A673 (cell line): ENCODE measurements at regions not wholly inside any gene's neighbourhood (a gene's known extent, or its start where the extent isn't known, plus 50 kb on each side); places are given as distances from the start of the nearest gene placed in this dataset.

Experiments used
- BruUV-seq: library from RNA; stranded (reverse); fragments of 400-500 nt; replicated peaks from 2 replicates; lab custom pipeline; 2021; lab: Mats Ljungman, UMichigan
- CTCF ChIA-PET: fragments of 300-600 bp; sonication (Branson Sonifier 250); formaldehyde crosslinking; loops from one replicate; lab custom pipeline; 2022; ENCODE audit warnings: antibody characterized with exemption; lab: Charles Lee
- POLR2A ChIA-PET: fragments of 300-600 bp; sonication (Branson Sonifier 250); formaldehyde crosslinking; loops from one replicate; lab custom pipeline; 2022; ENCODE audit warnings: antibody characterized with exemption; ENCODE audit not compliant: low non-redundant PET; lab: Charles Lee
- DNase-seq: peaks from one replicate; pipeline ENCODE4 v3.0.0-alpha.2; 2015; ENCODE audit warnings: low spot score
- H3K27ac ChIP-seq: fragments of 200-600 bp; sonication (generic); 2 replicates; pipeline ENCODE4 v1.5.1; 2016; ENCODE audit warnings: mixed run types, low read depth, mild to moderate bottlenecking, mixed read lengths, antibody characterized with exemption, low read length; ENCODE audit not compliant: poor library complexity, severe bottlenecking
- H3K27me3 ChIP-seq: fragments of 200-600 bp; sonication (generic); replicated peaks from 2 replicates; pipeline ENCODE4 v1.6.1; 2017; ENCODE audit warnings: mixed run types, low read depth, mild to moderate bottlenecking, mixed read lengths, antibody characterized with exemption, low read length; ENCODE audit not compliant: insufficient read depth, poor library complexity
- H3K36me3 ChIP-seq: fragments of 200-600 bp; sonication (generic); 2 replicates; pipeline ENCODE4 v1.6.1; 2016; ENCODE audit warnings: mixed run types, mild to moderate bottlenecking, mixed read lengths, antibody characterized with exemption, low read length; ENCODE audit not compliant: insufficient read depth, poor library complexity, severe bottlenecking
- H3K4me1 ChIP-seq: fragments of 200-600 bp; sonication (generic); 2 replicates; pipeline ENCODE4 v1.6.1; 2017; ENCODE audit warnings: mixed run types, mild to moderate bottlenecking, mixed read lengths, antibody characterized with exemption, low read length; ENCODE audit not compliant: insufficient read depth, poor library complexity, severe bottlenecking
- H3K4me3 ChIP-seq: fragments of 200-600 bp; sonication (generic); 2 replicates; pipeline ENCODE4 v1.5.1; 2016; ENCODE audit warnings: low read depth, mixed run types, mild to moderate bottlenecking, mixed read lengths, low read length; ENCODE audit not compliant: poor library complexity, severe bottlenecking
- H3K9me3 ChIP-seq: fragments of 200-600 bp; sonication (generic); 2 replicates; pipeline ENCODE4 v1.6.1; 2016; ENCODE audit warnings: mixed run types, low read depth, mild to moderate bottlenecking, mixed read lengths, antibody characterized with exemption, low read length; ENCODE audit not compliant: poor library complexity, severe bottlenecking
- CTCF ChIP-seq: fragments of 300-800, 200-600 bp; sonication (generic); conservative IDR thresholded peaks from 2 replicates; pipeline ENCODE4 v1.5.1; 2017; ENCODE audit warnings: low read depth, mild to moderate bottlenecking, antibody characterized with exemption, low read length, moderate library complexity, mixed read lengths
- EZH2 ChIP-seq: fragments of 200-600 bp; sonication (generic); IDR thresholded peaks from 2 replicates; pipeline ENCODE4 v1.6.1; 2017; ENCODE audit warnings: borderline replicate concordance, low read depth, mild to moderate bottlenecking, mixed read lengths, antibody characterized with exemption, low read length; ENCODE audit not compliant: poor library complexity, severe bottlenecking
- intact Hi-C: fragments of 100-400 bp; cut with micrococcal nuclease; formaldehyde crosslinking; loops from one replicate; pipeline ENCODE4 v1.10.0; 2022; ENCODE audit not compliant: unreplicated experiment

- intact Hi-C loops, result no loop called here
- Histone ChIP-seq H3K4me3 (no peak overlapping the region), H3K36me3 (no peaks in the 10 kb centered on the region), H3K27ac (no peak overlapping the region), H3K9me3 (no peaks in the 10 kb centered on the region), H3K27me3 (no peaks in the 10 kb centered on the region), H3K4me1 (no peaks in the 10 kb centered on the region)
- BruUV-seq, result no TSS peak
- POLR2A ChIA-PET, result no interaction called here
- TF ChIP-seq EZH2, result no peak
- TF ChIP-seq CTCF, result no peak
- CTCF ChIA-PET, result no interaction called here
- no peak for DNase-seq
Measured at GRCh38 chr6:85135376-85136094, 314.3 kb upstream of the NT5E start.

GRCh38 chr6:85134172-85134571, 315.7 kb upstream of the NT5E start:
- DNase-seq, result no peak
- BruUV-seq, result no TSS peak
- intact Hi-C loops, result no loop called here
- TF ChIP-seq CTCF (no peak), EZH2 (no peak)
- no peaks in the 10 kb centered on the region for H3K27me3 ChIP-seq
- ChIA-PET POLR2A (no interaction called here), CTCF (no interaction called here)
- H3K36me3 ChIP-seq, result no peaks in the 10 kb centered on the region
- no peak overlapping the region for H3K4me3 ChIP-seq
- H3K27ac ChIP-seq, result no peak overlapping the region
- H3K4me1 ChIP-seq, result no peaks in the 10 kb centered on the region
- no peaks in the 10 kb centered on the region for H3K9me3 ChIP-seq

- no peaks in the 10 kb centered on the region for H3K36me3 ChIP-seq
- no peaks in the 10 kb centered on the region for H3K27me3 ChIP-seq
- DNase-seq, result no peak
- H3K4me3 ChIP-seq, result no peak overlapping the region
- TF ChIP-seq CTCF (no peak), EZH2 (no peak)
- BruUV-seq, result no TSS peak
- no peak overlapping the region for H3K27ac ChIP-seq
- intact Hi-C loops, result no loop called here
- ChIA-PET CTCF (no interaction called here), POLR2A (no interaction called here)
- H3K4me1 ChIP-seq, result no peaks in the 10 kb centered on the region
- H3K9me3 ChIP-seq, result no peaks in the 10 kb centered on the region
Measured at GRCh38 chr6:85132091-85132490, 317.8 kb upstream of the NT5E start.
